Stimulated activated naive CD8-positive, alpha-beta T cell treated with anti-CD3 and anti-CD28 coated beads, Interleukin-15, Interleukin-2, amounts not matched to agents 100 ng/mL and 50 ng/mL, for 24 hours (primary cell): ENCODE measurements at regions not wholly inside any gene's neighbourhood (a gene's known extent, or its start where the extent isn't known, plus 50 kb on each side); places are given as distances from the start of the nearest gene placed in this dataset.

Source experiments
- H3K27ac Mint-ChIP-seq: one replicate; pipeline ENCODE4 v1.8.0; 2021; ENCODE audit warnings: mild to moderate bottlenecking, mixed read lengths
- H3K27me3 Mint-ChIP-seq: one replicate; pipeline ENCODE4 v1.8.0; 2021; ENCODE audit warnings: mixed read lengths
- H3K36me3 Mint-ChIP-seq: one replicate; pipeline ENCODE4 v1.8.0; 2021; ENCODE audit warnings: low read depth, mixed read lengths
- H3K4me1 Mint-ChIP-seq: one replicate; pipeline ENCODE4 v1.8.0; 2021; ENCODE audit warnings: low read depth, mixed read lengths
- H3K4me3 Mint-ChIP-seq: one replicate; pipeline ENCODE4 v1.8.0; 2021; ENCODE audit warnings: mild to moderate bottlenecking, mixed read lengths
- H3K9me3 Mint-ChIP-seq: one replicate; pipeline ENCODE4 v1.8.0; 2021; ENCODE audit warnings: mixed read lengths

- no peaks in the 10 kb centered on the region for H3K27me3 Mint-ChIP-seq
- H3K27ac Mint-ChIP-seq = no peak overlapping the region
- no peak overlapping the region for H3K4me3 Mint-ChIP-seq
- H3K4me1 Mint-ChIP-seq = peaks cover 11% of the 10 kb centered on the region
- H3K9me3 Mint-ChIP-seq = no peaks in the 10 kb centered on the region
- H3K36me3 Mint-ChIP-seq = no peaks in the 10 kb centered on the region
These were observed 69.7 kb upstream of the SLC38A2 start for GRCh38 chr12:46442239-46442638.

GRCh38 chr12:46439793-46440511, 67.4 kb upstream of the SLC38A2 start:
- no peak overlapping the region for H3K4me3 Mint-ChIP-seq
- no peak overlapping the region for H3K27ac Mint-ChIP-seq
- no peaks in the 10 kb centered on the region for H3K36me3 Mint-ChIP-seq
- H3K27me3 Mint-ChIP-seq = no peaks in the 10 kb centered on the region
- no peaks in the 10 kb centered on the region for H3K9me3 Mint-ChIP-seq
- peaks cover under 1% of the 10 kb centered on the region for H3K4me1 Mint-ChIP-seq

- no peaks in the 10 kb centered on the region for H3K27me3 Mint-ChIP-seq
- no peaks in the 10 kb centered on the region for H3K36me3 Mint-ChIP-seq
- no peak overlapping the region for H3K4me3 Mint-ChIP-seq
- H3K27ac Mint-ChIP-seq = no peak overlapping the region
- no peaks in the 10 kb centered on the region for H3K9me3 Mint-ChIP-seq
- H3K4me1 Mint-ChIP-seq = peaks cover 1% of the 10 kb centered on the region
These were observed 66.2 kb upstream of the SLC38A2 start for GRCh38 chr12:46438719-46439319.

GRCh38 chr12:46438256-46438655, 65.7 kb upstream of the SLC38A2 start:
- Mint-ChIP-seq H3K4me3 (no peak overlapping the region), H3K9me3 (no peaks in the 10 kb centered on the region), H3K36me3 (no peaks in the 10 kb centered on the region), H3K27me3 (no peaks in the 10 kb centered on the region), H3K4me1 (peaks cover 4% of the 10 kb centered on the region), H3K27ac (no peak overlapping the region)

GRCh38 chr12:46437469-46437868, 64.9 kb upstream of the SLC38A2 start:
- no peaks in the 10 kb centered on the region for H3K9me3 Mint-ChIP-seq
- no peak overlapping the region for H3K27ac Mint-ChIP-seq
- H3K36me3 Mint-ChIP-seq = no peaks in the 10 kb centered on the region
- no peak overlapping the region for H3K4me3 Mint-ChIP-seq
- peaks cover 4% of the 10 kb centered on the region for H3K4me1 Mint-ChIP-seq
- H3K27me3 Mint-ChIP-seq = no peaks in the 10 kb centered on the region

GRCh38 chr12:46436747-46437146, 64.2 kb upstream of the SLC38A2 start:
- H3K9me3 Mint-ChIP-seq = no peaks in the 10 kb centered on the region
- H3K27me3 Mint-ChIP-seq = no peaks in the 10 kb centered on the region
- peaks cover 10% of the 10 kb centered on the region for H3K4me1 Mint-ChIP-seq
- no peaks in the 10 kb centered on the region for H3K36me3 Mint-ChIP-seq
- no peak overlapping the region for H3K4me3 Mint-ChIP-seq
- no peak overlapping the region for H3K27ac Mint-ChIP-seq

GRCh38 chr12:46435625-46436024, 63.1 kb upstream of the SLC38A2 start:
- Mint-ChIP-seq H3K9me3 (no peaks in the 10 kb centered on the region), H3K27ac (no peak overlapping the region), H3K36me3 (no peaks in the 10 kb centered on the region), H3K4me3 (no peak overlapping the region), H3K27me3 (no peaks in the 10 kb centered on the region), H3K4me1 (peaks cover 18% of the 10 kb centered on the region)

GRCh38 chr12:46435029-46435428, 62.5 kb upstream of the SLC38A2 start:
- Mint-ChIP-seq H3K9me3 (no peaks in the 10 kb centered on the region), H3K36me3 (no peaks in the 10 kb centered on the region), H3K27ac (no peak overlapping the region), H3K27me3 (no peaks in the 10 kb centered on the region), H3K4me3 (no peak overlapping the region), H3K4me1 (peaks cover 24% of the 10 kb centered on the region)

- H3K27ac Mint-ChIP-seq = no peak overlapping the region
- H3K4me3 Mint-ChIP-seq = no peak overlapping the region
- H3K27me3 Mint-ChIP-seq = no peaks in the 10 kb centered on the region
- no peaks in the 10 kb centered on the region for H3K36me3 Mint-ChIP-seq
- peaks cover 34% of the 10 kb centered on the region for H3K4me1 Mint-ChIP-seq
- no peaks in the 10 kb centered on the region for H3K9me3 Mint-ChIP-seq
These were observed 61.3 kb upstream of the SLC38A2 start for GRCh38 chr12:46433829-46434228.

GRCh38 chr12:46432325-46432724, 59.8 kb upstream of the SLC38A2 start:
- Mint-ChIP-seq H3K9me3 (peaks cover 8% of the 10 kb centered on the region), H3K4me1 (peaks cover 34% of the 10 kb centered on the region), H3K36me3 (peaks cover 8% of the 10 kb centered on the region), H3K27me3 (no peaks in the 10 kb centered on the region), H3K27ac (no peak overlapping the region), H3K4me3 (no peak overlapping the region)

- Mint-ChIP-seq H3K27ac (peak overlapping the region; percentile 95), H3K27me3 (no peaks in the 10 kb centered on the region), H3K36me3 (peaks cover 16% of the 10 kb centered on the region), H3K4me3 (peak overlapping the region; percentile 66), H3K4me1 (peaks cover 34% of the 10 kb centered on the region), H3K9me3 (peaks cover 9% of the 10 kb centered on the region)
These were observed 57.9 kb upstream of the SLC38A2 start for GRCh38 chr12:46430340-46430948.
